AG08396 (cell line): ENCODE measurements at regions not wholly inside any gene's neighbourhood (a gene's known extent, or its start where the extent isn't known, plus 50 kb on each side); places are given as distances from the start of the nearest gene placed in this dataset.
"Not testable (repeated sequence)": the region's sequence is repeated elsewhere in the genome, so short reads cannot be mapped to it uniquely, and the experiment has no call there.

Source experiments
- DNase-seq: peaks from one replicate; pipeline ENCODE4 v3.0.0; 2012; ENCODE audit warnings: low spot score, mixed read lengths

- DNase-seq: no peak
These were observed 408.3 kb downstream of the NUP35 start for GRCh38 chr2:183532514-183532913.

GRCh38 chr2:183533021-183533420, 408.8 kb downstream of the NUP35 start:
- DNase-seq: no peak

- DNase-seq: no peak
These were observed 412.0 kb downstream of the NUP35 start for GRCh38 chr2:183536290-183536689.

GRCh38 chr2:183536714-183537113, 412.5 kb downstream of the NUP35 start:
- no peak for DNase-seq

- DNase-seq: no peak
These were observed 417.5 kb downstream of the NUP35 start for GRCh38 chr2:183541766-183542165.

GRCh38 chr2:183542606-183543005, 418.4 kb downstream of the NUP35 start:
- no peak for DNase-seq

- DNase-seq: no peak
These were observed 419.0 kb downstream of the NUP35 start for GRCh38 chr2:183543222-183543621.

GRCh38 chr2:183543731-183544130, 419.5 kb downstream of the NUP35 start:
- no peak for DNase-seq

- not testable (repeated sequence) for DNase-seq
These were observed 422.5 kb downstream of the NUP35 start for GRCh38 chr2:183546560-183547350.

GRCh38 chr2:183552716-183553115, 428.5 kb downstream of the NUP35 start:
- DNase-seq: no peak

GRCh38 chr2:183564726-183565125, 440.5 kb downstream of the NUP35 start:
- no peak for DNase-seq

- no peak for DNase-seq
These were observed 451.2 kb downstream of the NUP35 start for GRCh38 chr2:183575481-183575880.

- DNase-seq: no peak
These were observed 455.4 kb downstream of the NUP35 start for GRCh38 chr2:183579686-183580085.

GRCh38 chr2:183592271-183592670, 468.0 kb downstream of the NUP35 start:
- no peak for DNase-seq

- DNase-seq: no peak
These were observed 469.9 kb downstream of the NUP35 start for GRCh38 chr2:183594150-183594549.

GRCh38 chr2:183597841-183598240, 473.6 kb downstream of the NUP35 start:
- DNase-seq: no peak

- no peak for DNase-seq
These were observed 479.8 kb downstream of the NUP35 start for GRCh38 chr2:183604065-183604464.

GRCh38 chr2:183605440-183605839, 481.2 kb downstream of the NUP35 start:
- no peak for DNase-seq

- DNase-seq: no peak
These were observed 481.9 kb downstream of the NUP35 start for GRCh38 chr2:183606022-183606717.

- DNase-seq: no peak
These were observed 482.5 kb downstream of the NUP35 start for GRCh38 chr2:183606718-183607085.

GRCh38 chr2:183607995-183608394, 483.8 kb downstream of the NUP35 start:
- no peak for DNase-seq

- DNase-seq: no peak
These were observed 484.5 kb downstream of the NUP35 start for GRCh38 chr2:183608747-183609146.

- no peak for DNase-seq
These were observed 486.5 kb downstream of the NUP35 start for GRCh38 chr2:183610724-183611123.
